Suppressor macrophage (primary cell): ENCODE measurements at regions not wholly inside any gene's neighbourhood (a gene's known extent, or its start where the extent isn't known, plus 50 kb on each side); places are given as distances from the start of the nearest gene placed in this dataset.

Experiments
- DNase-seq, 4 experiments: peaks; one replicate each; pipeline ENCODE4 v3.0.0-alpha.2; 2020 to 2022

DNA sequence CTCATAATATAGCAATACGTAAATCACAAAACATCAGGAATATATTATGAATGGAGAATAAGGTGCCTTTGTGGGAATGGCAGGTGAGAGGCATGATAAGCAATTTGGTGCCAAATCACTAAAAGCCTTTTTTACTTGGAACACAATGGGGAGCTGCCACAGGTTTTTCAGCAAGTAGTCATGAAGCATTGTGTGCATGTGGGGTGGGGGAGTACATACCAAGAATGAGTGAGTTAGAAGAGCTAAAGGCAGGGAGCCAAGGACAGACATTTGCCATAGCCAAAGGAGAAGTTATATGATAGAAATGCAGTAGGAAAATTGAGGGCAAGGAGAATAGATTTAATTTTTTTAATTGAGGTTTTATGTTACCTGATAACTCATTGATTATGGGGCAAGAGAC lies 445.0 kb upstream of the SMC2 start:
- no peak for DNase-seq

DNA sequence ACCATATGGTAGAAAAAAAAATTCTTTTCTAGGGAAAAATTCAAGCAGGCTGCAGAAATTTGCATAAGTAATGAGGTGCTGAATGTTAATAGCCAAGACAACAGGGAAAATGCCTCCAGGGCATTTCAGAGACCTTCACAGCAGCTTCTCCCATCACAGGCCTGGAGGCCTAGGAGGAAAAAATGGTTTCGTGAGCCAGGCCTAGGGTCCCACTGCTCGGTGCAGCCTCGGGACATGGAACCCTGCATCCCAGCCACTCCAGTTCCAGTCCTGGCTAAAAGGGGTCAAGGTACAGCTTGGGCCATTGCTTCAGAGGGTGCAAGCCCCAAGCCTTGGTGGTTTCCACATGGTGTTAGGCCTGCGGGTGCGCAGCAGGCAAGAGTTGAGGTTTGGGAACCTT lies 436.0 kb upstream of the SMC2 start:
- no peak for DNase-seq

DNA sequence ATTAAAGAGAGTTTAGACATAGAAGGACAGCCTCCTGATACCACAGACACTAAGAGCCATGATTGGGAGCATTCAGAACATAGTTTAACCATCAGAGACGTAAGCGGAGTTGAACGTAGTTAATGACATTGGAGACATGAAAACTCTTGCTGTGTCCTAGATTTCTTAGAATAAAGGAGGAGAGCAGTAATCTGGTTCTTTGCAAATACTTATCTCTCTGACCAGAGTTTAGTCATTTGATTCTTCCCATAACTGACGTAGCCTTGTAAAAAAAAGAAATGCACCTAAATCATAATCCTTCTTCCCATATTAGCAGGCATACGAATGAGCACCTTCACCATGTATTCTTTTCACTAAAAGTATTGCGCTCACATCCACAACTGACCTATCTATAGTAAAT lies 433.3 kb upstream of the SMC2 start:
- no peak for DNase-seq

DNA sequence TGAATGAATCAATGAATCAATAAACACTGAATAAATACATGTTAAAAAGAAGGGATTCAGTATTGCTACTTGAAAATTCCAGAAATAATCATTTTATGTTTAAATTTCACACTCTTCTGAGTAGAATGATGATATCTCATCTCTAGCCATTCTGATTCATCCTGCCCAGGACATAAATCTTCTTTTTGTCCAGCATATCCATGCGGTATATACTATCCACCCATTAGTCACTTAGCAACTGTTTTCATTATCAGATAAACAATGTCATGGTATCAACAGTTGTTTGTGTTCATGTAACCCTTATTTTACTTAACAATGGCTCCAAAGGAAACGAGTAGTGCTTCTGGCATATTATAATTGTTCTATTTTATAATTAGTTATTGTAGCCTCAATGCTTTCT lies 432.4 kb upstream of the SMC2 start:
- no peak for DNase-seq

DNA sequence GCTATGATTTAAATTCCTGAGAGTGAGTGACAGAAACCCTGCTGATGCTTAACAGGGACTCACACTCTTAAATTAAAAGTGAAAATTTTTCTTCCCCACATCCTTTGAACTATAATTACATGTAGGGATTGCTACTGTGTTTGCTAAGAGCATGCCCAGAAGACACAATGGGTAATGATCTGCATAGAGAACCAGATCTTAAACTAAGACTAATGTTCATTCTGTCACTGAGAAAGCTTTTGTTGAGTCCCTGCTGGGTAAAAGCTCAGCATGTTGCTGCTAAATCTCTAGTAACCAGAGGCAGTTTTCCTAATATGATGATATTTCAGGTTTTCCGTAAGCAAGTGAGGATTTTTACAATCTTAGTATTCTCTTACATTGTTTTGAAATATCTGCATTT lies 424.8 kb upstream of the SMC2 start:
- DNase-seq = no peak

DNA sequence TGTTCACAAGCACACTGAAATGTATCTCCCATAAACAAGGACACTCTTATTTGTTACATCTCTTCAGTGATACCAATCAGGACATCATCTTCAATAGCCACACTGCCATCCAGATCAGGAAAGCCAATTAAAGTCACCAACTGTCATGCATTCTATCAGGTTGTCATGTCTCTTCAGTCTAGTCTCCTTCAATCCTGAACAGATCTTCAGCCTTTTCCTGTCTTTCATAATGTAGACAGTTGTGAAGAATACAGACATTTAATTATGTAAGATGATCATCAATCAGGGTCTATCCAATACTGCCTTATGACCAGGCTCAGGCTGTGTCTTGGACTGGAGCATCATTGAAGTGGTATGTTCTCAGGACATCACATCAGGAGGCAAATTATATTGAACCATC lies 419.8 kb upstream of the SMC2 start:
- DNase-seq = no peak

DNA sequence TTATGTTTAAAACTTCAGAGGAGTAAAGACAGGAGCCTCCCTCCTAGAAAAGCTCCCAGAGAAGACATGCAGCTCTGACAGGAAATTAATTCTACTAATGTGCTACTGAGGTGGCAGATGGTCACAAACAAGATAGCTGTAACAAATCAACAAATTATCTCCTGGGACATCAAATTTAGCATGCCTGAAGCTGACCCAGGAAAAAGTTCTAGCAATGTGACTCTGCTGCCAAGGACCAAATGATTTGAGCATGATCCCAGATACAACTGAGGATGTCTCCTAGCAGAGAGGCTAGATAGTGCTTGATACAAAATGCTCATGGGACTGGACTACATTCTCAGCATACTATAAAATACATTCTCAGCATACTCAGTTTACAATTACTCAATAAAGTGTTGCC lies 413.5 kb upstream of the SMC2 start:
- DNase-seq = no peak

DNA sequence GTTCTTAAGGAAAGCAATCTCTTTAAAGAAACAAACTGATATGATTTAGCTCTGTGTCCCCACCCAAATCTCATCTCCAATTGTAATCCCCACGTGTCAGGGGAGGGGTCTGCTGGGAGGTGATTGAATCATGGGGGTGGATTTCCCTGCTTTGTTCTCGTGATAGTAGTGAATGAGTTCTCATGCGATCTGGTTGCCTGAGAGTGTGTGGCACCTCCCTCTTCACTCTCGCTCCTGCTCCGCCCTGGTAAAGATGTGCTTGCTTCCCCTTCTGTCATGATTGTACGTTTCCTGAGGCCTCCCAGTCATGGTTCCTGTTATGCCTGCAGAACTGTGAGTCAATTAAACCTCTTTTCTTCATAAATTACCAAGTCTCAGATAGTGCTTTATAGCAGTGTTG lies 412.7 kb upstream of the SMC2 start:
- no peak for DNase-seq

DNA sequence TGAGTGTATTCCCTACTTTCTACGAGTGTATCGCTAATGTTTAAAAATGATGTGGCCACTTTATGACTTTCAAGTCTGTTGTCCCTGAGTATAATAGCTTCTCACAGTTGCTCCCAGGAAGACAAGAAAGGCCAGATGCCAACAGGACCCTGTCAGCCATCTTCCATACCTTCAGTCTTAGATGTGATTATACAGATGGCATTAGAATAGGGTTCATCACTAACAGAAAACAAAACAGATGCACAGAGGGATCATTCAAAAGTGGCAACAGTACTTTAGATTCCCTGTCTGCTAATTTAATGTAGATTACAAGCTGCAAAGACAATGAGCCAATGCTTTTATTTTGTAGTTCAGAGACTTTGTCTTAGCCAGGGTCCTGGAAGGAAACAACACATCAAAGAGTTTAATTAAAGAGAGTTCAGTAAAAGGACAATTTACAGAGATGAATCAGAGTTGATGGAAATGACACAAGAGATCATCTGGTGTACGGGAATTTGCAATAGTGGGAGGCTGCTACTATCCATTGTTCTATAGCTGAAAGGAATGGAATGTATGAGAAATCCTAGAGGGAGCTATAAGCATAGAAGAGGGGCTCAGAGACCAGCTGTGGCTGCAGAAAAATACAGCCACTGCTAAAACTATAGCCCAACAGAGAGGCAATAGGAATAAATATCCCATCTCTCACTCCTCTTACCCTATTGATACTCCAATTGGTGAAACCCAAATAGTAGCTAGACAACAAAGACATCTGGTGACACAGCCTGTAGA lies 393.7 kb upstream of the SMC2 start:
- no peak for DNase-seq

DNA sequence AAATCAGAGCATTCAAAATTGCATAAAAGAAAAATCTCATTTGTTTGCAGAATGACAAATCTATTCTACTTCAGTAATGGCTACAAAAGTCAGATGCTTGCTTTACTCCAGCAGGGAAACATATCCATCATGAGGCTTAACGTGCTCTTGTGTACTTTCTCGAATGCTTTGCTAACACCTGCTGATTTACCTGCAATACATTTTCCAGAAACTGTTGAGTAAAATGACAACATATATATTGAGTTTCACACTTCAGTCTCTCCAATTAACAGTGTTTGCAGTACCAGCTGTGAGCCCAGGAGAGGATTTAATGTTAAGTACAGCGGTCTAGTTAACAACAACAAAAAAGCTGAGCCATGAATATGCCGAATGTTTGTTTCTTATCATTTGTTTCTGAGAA lies 391.5 kb upstream of the SMC2 start:
- DNase-seq = no peak

DNA sequence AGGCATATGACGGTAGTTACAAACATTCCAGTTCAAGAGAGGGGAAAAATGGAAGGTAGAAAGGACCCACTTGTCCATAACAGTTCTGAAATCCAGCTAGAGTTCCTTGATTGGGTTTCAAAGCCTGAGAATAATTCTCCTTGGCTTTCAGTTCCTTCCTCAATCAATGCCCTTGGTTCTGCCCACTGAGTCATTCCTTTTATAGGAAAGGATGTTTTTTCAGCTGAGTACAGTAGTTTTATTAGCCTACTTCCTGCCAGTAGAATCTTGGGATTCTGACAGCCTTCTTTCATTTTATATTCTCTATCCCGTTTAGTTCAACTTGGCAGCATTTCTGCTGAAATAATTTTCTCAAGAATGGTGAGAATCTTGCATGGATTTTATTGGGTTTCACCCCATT lies 386.9 kb upstream of the SMC2 start:
- no peak for DNase-seq

DNA sequence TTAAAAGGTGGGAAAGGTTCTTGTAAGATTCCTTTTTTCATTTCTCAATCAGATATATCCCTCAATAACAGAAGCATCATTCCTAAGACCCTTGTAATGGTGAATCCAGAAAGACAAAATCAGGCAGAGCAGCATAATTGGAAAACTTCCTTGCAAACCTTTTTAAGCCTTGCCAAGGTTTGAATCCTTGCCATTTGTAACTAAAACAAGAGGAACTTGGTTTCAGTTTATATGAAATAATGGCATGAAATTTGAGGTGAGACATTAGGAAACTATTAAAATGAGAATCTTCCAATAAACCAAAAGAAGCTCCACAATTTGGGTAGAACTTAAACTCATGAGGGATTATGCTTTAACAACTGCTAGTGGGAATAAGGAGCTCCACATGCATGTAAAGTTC lies 384.7 kb upstream of the SMC2 start:
- no peak for DNase-seq

DNA sequence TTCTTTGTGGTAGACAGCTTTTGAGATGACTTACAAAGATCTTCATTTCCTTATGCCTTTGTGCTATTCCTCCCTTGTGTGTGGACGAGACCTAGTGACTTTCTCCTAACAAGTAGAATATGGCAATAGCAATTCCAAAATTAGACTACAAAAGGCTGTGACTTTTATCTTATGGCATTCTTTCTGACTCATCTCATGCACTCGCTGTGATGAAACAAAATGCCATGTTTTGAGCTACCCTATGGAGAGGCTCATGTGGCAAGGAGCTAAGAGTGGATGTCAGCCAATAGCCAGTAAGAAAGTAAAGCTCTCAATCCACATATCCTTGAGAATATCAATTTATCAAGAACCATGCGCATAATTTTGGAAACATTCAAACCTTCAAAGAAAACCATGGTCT lies 380.5 kb upstream of the SMC2 start:
- DNase-seq = no peak

DNA sequence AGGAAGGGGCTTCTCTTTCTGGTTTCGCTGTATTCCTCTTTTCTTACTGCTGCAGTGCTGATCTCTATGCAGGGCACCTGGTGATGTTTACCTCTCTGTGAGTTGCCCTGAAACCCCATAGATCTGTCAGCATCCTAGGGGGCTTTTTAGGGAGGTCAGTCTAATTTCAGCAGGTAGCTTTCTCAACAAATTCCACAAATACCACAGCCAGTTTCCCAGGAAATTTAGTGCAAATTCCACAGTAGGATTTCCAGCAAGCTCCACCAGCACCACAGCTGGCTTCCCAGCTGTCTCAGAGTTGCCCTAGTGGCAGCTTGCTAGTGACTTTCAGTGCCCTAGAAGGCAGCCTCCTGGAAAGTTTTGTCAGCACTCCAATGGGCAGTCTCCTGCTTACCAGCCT lies 379.1 kb upstream of the SMC2 start:
- DNase-seq = no peak

DNA sequence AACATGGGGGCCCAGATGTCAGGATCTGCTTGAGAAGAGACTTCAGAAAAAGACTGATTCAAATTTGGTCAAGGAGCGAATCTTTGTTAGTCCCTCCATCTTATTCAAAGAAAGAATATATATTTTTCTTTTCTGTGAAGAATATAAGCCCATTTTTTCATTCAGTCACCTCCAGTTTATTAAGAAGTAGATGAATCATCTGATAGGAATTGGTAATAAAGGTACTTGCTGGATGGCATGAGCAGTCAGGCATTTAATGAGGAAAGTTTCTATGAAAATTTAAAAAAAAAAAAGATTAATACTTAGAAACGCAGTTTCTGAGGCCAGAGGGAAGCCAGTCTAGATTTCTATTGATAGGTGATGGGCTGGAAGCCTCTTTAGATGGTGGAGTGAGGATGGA lies 373.1 kb upstream of the SMC2 start:
- no peak for DNase-seq

DNA sequence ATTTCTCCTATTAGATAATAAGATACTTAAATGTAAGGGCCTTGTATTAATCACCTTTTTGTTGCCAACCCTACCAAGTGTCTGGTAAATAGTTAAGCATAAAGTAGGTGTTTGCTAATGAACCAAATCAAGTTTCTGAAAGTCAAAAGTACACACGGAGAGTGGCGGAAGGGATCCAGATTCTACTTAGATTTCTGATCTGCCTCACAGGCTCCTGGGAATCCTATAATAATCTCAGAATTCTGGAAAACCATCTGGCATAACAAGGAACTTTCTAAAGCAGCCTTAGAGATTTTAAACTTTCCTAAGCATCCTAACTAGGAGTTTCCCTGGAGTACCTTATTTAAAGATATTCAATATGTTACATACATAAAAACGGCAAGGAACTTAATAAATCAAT lies 363.2 kb upstream of the SMC2 start:
- no peak for DNase-seq

DNA sequence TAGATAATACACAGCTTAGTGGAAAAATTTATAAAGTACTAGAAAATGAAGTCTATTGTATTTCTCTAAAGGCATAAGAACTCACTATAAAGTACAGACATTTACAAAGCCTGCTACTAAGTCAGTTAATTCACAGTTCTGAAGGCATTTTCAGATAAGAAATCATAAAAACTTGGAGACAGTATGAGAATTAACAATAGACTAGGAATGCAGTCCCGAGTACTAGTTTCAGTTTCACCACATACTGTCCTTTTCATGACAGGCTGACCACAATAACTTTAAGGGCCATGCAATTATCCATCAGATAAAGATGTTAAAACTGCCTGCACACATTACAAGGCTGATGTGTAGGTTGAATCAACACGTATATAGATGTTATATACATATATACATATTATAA lies 362.6 kb upstream of the SMC2 start:
- DNase-seq = no peak

DNA sequence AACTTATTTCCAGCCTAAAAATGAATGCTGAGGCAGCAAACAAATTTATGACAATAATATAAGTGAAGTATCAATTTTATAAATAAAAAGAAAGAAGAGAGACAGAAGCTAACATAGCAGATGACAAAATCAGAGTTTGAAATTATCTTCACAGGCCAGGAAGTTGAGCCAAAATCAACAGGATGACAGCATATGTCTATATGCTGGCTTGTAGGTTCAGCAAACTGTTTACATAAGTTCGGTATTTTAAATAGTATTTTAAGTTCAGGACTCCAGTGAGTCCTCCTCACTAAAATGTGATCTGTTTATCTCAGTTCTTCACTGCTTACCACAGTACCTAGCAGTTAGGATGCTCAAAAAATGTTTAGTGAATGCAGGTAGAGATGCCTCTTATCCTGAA lies 359.6 kb upstream of the SMC2 start:
- no peak for DNase-seq

DNA sequence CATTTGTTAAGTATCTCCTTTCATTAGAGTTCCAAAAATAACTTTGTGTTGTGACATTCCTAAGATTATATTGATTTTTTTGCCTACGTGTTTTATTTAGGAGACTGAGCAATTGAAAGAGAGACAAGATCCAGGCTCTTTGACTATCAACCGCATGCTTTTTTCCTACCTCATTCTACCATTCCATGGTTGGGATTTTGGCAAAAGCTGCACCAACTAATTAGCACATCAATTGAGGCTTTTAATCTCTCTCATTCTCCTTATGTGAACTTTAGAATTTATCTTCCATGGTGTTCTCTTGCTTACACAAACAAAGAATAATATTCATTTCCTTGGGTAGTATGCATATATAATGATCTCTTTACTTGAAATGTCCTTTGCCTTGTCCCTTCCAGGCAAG lies 338.7 kb upstream of the SMC2 start:
- no peak for DNase-seq

DNA sequence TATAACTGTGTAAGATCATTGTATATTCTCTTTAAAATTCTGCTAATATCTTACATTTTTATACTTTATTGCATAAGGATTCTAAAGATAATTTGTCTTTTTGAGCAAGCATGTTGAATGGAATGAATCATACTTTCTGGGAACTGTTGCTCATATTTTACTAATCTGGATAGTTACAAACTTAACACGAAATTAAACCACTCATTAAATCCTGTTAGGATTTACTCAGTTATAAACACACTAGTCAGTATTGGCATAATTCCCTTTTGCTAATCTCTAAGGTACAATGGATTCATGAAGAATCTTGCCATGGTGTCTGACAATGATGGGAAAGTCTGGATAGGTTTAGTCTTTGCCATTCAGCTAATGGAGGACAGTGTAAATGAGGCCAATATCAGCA lies 338.1 kb upstream of the SMC2 start:
- DNase-seq = no peak

DNA sequence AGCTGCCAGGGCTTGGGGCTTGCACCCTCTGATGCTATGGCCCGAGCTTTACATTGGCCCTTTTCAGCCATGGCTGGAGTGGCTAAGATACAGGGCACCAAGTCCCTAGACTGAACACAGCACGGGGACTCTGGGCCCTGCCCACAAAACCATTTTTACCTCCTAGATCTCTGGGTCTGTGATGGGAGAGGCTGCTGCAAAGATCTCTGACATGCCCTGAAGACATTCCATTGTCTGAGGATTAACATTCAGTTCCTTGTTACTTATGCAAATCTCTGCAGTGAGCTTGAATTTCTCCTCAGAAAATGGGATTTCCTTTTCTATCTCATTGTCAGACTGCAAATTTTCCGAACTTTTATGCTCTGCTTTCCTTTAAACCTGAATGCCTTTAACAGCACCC lies 337.0 kb upstream of the SMC2 start:
- DNase-seq = no peak

DNA sequence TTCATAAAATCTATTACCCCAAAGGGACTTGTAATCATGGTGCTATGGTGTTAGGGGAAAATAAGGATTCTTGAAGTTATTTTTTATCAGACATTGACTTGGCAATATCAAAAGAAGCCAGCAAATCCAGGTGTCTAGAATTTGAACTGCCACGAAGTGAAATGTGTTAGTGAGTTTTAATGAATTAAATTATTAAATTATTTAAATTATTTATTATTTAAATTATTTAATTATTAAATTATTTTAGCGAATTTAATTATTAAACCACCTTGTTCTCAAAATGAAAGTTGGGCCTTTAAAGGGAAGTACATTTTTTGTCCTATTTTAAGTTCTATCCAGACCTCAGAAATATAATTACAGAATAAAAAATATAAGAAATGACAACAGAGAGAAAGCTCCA lies 332.6 kb upstream of the SMC2 start:
- no peak for DNase-seq

DNA sequence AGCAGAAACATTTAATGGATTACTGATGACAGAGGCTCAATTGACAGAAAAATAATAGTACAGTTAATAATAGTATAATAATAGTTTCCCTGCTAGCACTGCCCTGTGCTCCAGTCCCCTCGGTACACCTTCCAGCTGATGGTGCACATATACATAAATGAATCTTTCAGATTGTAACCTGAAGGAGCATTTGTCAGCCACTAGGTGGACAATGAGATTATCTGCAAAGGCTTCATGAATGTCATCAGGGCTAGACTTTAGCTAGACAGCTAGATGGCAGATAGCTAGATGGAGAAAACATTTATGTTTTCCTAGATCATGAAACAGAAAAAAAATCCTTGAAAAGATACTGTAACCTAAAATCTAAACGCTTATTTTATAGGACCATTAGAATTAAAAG lies 304.4 kb upstream of the SMC2 start:
- peak in 2 of 4 experiments; percentile 22 to 23 for DNase-seq

DNA sequence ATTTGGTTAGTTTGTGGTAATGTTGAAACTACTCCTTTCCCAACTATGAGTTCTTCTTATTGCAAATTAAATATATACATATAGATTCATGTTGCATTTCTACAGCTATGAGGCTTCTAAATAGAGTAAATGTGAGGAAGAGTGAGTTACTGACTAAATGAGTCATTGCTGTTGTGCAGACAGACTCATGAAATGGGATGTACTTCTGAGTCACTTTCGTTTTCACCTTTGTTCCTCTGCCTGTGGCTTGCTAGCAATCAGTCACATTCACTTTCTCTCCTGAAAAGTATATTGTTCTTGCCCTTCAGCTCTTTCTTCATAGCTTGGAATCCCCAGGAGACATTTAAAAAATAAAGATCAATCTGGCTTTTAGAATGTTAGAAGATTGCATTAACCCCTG lies 295.5 kb upstream of the SMC2 start:
- DNase-seq = peak in 2 of 4 experiments; percentile 10 to 15

DNA sequence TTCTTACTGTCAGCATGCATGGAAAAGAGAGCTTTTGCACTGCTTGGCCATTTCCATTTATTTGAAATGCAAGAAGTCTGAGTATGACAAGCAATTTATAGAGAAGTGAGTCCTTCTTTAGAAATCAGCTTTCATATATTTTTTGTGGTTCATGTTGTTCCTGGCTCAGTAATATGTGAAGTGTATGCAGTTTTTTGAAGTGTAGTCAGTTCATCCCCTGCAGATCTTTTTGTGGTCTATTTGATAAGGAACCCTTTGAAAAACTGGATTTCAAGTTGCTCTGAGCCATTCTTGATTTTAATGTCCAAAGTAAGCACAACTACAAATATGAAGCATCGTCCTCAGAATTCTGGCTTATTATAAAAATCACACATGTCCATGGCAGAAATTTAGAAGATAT lies 294.1 kb upstream of the SMC2 start:
- DNase-seq = no peak
